ENCODE measurements at regions not wholly inside any gene's neighbourhood (a gene's known extent, or its start where the extent isn't known, plus 50 kb on each side); places are given as distances from the start of the nearest gene placed in this dataset.

DNA sequence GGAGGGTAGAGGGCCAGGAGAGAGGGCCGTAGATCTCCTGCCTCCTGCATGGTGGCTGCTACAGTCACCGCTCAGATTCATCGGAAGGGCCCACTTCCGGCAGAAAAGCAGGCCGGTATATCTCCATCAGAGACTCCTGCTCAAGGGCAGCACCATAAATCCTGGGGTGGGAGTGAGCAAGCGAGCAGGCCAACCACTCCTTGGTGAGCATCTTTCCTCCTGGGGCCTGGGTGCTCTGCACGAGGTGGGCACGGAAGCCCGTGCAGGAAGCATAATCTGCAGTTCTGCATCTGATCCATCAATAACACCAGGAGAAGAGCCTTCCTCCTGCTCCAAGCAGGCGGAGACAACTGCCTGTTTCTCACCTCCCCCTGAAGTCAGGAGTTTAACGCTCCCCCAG, 57.4 kb upstream of the TMEM132E start:
- ChIA-PET CTCF (interaction anchor here (1.3 to 2.8 kb wide), 3 partner anchors 14 to 117 kb away, joined by 5 to 9 read pairs (median 5); no protein-coding TSS in a partner anchor), POLR2A (no interaction called here)
- no peaks in the 10 kb centered on the region for H3K9me3 ChIP-seq
- no peak for FAIRE-seq
- H3K27ac ChIP-seq, result no peak overlapping the region
- H3K4me1 ChIP-seq, result no peaks in the 10 kb centered on the region
- no peak for DNase-seq (ENCODE audit: low read depth in 1 of 2, low spot score in 1 of 2)
- no peak overlapping the region for H3K4me2 ChIP-seq
- no peak overlapping the region for H3K4me3 ChIP-seq
- ATAC-seq, result no peak
- TF ChIP-seq KDM1A (IDR thresholded peaks at IDR 0.05; ENCODE audit: low read depth) (no peak), HOXA7 (CRISPR knock-in tag; IDR thresholded peaks at IDR 0.05) (no peak), CBX2 (IDR thresholded peaks at IDR 0.05; ENCODE audit: borderline replicate concordance, low read depth) (no peak), HDAC2 (IDR thresholded peaks at IDR 0.05) (no peak), FOSB (CRISPR knock-in tag; IDR thresholded peaks at IDR 0.05) (no peak), HOXB13 (CRISPR knock-in tag; IDR thresholded peaks at IDR 0.05; ENCODE audit: low read depth) (no peak)
- TF ChIP-seq, protein P1, sequence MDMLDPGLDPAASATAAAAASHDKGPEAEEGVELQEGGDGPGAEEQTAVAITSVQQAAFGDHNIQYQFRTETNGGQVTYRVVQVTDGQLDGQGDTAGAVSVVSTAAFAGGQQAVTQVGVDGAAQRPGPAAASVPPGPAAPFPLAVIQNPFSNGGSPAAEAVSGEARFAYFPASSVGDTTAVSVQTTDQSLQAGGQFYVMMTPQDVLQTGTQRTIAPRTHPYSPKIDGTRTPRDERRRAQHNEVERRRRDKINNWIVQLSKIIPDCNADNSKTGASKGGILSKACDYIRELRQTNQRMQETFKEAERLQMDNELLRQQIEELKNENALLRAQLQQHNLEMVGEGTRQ (IDR thresholded peaks at IDR 0.05), result no peak
- TF ChIP-seq, protein P2, sequence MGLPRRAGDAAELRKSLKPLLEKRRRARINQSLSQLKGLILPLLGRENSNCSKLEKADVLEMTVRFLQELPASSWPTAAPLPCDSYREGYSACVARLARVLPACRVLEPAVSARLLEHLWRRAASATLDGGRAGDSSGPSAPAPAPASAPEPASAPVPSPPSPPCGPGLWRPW (IDR thresholded peaks at IDR 0.05), result no peak
- TF ChIP-seq, protein P3, sequence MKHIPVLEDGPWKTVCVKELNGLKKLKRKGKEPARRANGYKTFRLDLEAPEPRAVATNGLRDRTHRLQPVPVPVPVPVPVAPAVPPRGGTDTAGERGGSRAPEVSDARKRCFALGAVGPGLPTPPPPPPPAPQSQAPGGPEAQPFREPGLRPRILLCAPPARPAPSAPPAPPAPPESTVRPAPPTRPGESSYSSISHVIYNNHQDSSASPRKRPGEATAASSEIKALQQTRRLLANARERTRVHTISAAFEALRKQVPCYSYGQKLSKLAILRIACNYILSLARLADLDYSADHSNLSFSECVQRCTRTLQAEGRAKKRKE (CRISPR knock-in tag; IDR thresholded peaks at IDR 0.05; ENCODE audit: low read depth), result no peak
- TF ChIP-seq, protein P4, sequence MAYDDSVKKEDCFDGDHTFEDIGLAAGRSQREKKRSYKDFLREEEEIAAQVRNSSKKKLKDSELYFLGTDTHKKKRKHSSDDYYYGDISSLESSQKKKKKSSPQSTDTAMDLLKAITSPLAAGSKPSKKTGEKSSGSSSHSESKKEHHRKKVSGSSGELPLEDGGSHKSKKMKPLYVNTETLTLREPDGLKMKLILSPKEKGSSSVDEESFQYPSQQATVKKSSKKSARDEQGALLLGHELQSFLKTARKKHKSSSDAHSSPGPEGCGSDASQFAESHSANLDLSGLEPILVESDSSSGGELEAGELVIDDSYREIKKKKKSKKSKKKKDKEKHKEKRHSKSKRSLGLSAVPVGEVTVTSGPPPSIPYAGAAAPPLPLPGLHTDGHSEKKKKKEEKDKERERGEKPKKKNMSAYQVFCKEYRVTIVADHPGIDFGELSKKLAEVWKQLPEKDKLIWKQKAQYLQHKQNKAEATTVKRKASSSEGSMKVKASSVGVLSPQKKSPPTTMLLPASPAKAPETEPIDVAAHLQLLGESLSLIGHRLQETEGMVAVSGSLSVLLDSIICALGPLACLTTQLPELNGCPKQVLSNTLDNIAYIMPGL (CRISPR knock-in tag; IDR thresholded peaks at IDR 0.05; ENCODE audit: borderline replicate concordance), result no peak
- 44% methylated on average over 11 of the region's 11 CpGs for WGBS (ENCODE audit: missing lambda C conversion rate)

DNA sequence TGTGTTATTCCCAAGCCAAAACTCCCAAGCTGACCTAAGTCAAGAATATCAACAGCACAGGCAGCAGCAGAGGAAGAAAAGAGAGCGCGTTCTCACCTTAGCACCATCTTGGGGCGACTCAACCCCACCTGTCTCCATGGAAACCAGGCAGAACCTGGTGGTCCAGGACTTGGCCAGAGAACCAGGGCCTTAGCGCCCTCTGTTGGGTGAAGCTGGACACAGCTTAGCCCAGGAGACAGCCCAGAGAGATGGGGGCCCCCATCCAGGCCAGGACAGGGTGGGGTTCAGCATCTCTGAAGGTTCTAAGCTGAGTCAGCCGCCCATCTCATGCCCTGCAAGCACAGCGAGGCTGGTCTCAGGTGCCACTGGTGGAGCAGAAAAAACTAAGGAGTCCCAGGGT, 60.1 kb upstream of the TMEM132E start:
- DNase-seq (ENCODE audit: low read depth in 1 of 2, low spot score in 1 of 2) (peak in 1 of 2 experiments; percentile 21), ATAC-seq (peak in 1 of 2 experiments; percentile 84; a peak in 3 of 6 replicates), FAIRE-seq (no peak)
- TF ChIP-seq TP53 (CRISPR knock-in tag; IDR thresholded peaks at IDR 0.05) (no peak), MAZ (IDR thresholded peaks at IDR 0.05; ENCODE audit: borderline replicate concordance, low read depth, low read length) (no peak), EP300 (IDR thresholded peaks at IDR 0.05) (no peak), RAD21 (conservative IDR thresholded peaks at IDR 0.05 in 1 of 2, IDR thresholded peaks at IDR 0.05 in 1 of 2) (peak in 1 of 2 experiments; percentile 45; a peak in 2 of 5 replicates), PHF8 (IDR thresholded peaks at IDR 0.05; ENCODE audit: borderline replicate concordance, low read depth) (no peak), FOXS1 (CRISPR knock-in tag; IDR thresholded peaks at IDR 0.05) (no peak), SMC3 (IDR thresholded peaks at IDR 0.05) (peak; percentile 26; the same call in 1 of the 3 replicates)
- TF ChIP-seq, protein P5, sequence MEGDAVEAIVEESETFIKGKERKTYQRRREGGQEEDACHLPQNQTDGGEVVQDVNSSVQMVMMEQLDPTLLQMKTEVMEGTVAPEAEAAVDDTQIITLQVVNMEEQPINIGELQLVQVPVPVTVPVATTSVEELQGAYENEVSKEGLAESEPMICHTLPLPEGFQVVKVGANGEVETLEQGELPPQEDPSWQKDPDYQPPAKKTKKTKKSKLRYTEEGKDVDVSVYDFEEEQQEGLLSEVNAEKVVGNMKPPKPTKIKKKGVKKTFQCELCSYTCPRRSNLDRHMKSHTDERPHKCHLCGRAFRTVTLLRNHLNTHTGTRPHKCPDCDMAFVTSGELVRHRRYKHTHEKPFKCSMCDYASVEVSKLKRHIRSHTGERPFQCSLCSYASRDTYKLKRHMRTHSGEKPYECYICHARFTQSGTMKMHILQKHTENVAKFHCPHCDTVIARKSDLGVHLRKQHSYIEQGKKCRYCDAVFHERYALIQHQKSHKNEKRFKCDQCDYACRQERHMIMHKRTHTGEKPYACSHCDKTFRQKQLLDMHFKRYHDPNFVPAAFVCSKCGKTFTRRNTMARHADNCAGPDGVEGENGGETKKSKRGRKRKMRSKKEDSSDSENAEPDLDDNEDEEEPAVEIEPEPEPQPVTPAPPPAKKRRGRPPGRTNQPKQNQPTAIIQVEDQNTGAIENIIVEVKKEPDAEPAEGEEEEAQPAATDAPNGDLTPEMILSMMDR (IDR thresholded peaks at IDR 0.05), result peak; percentile 31; the same call in 2 of the 3 replicates
- TF ChIP-seq, protein P2 (IDR thresholded peaks at IDR 0.05), result no peak
- Histone ChIP-seq H3K4me1 (no peaks in the 10 kb centered on the region), H3K27ac (no peak overlapping the region), H3K4me3 (no peak overlapping the region), H3K9me3 (no peaks in the 10 kb centered on the region), H3K4me2 (no peak overlapping the region)
- WGBS (ENCODE audit: missing lambda C conversion rate), result 5% methylated on average over 5 of the region's 6 CpGs
- ChIA-PET POLR2A (no interaction called here), CTCF (interaction anchor here (0.6 to 2.1 kb wide), 14 partner anchors 9 to 105 kb away, joined by 3 to 10 read pairs (median 3); no protein-coding TSS in a partner anchor)

Data from A549 (cell line).